ENCODE measurements at regions not wholly inside any gene's neighbourhood (a gene's known extent, or its start where the extent isn't known, plus 50 kb on each side); places are given as distances from the start of the nearest gene placed in this dataset.

- TF ChIP-seq ZBTB7A (IDR thresholded peaks at IDR 0.05; ENCODE audit: low read depth) (no peak), CREB1 (IDR thresholded peaks at IDR 0.05; ENCODE audit: low read depth) (no peak), CEBPB (IDR thresholded peaks at IDR 0.05) (no peak), EGR1 (IDR thresholded peaks at IDR 0.05) (no peak), USF1 (IDR thresholded peaks at IDR 0.05) (no peak), FOXM1 (IDR thresholded peaks at IDR 0.05; ENCODE audit: borderline replicate concordance, low read depth) (no peak), EP300 (IDR thresholded peaks at IDR 0.05; ENCODE audit: borderline replicate concordance) (no peak), MAX (IDR thresholded peaks at IDR 0.05) (no peak), RAD21 (IDR thresholded peaks at IDR 0.05; ENCODE audit: low read depth) (no peak), TEAD4 (IDR thresholded peaks at IDR 0.05) (no peak)
Observed at GRCh38 chr3:76631251-76631650, 408.6 kb upstream of the ROBO2 start.

GRCh38 chr3:76638006-76638405 is 401.9 kb upstream of the ROBO2 start:
- TF ChIP-seq TEAD4 (IDR thresholded peaks at IDR 0.05) (no peak), NFIC (IDR thresholded peaks at IDR 0.05) (no peak), TAF1 (IDR thresholded peaks at IDR 0.05; ENCODE audit: low read depth) (no peak), CREB1 (IDR thresholded peaks at IDR 0.05; ENCODE audit: low read depth) (no peak), FOXM1 (IDR thresholded peaks at IDR 0.05; ENCODE audit: borderline replicate concordance, low read depth) (no peak), MAX (IDR thresholded peaks at IDR 0.05) (no peak), EGR1 (IDR thresholded peaks at IDR 0.05) (no peak), EP300 (IDR thresholded peaks at IDR 0.05; ENCODE audit: borderline replicate concordance) (no peak), CEBPB (IDR thresholded peaks at IDR 0.05) (no peak), YY1 (IDR thresholded peaks at IDR 0.05; ENCODE audit: low read depth) (no peak), RAD21 (IDR thresholded peaks at IDR 0.05; ENCODE audit: low read depth) (no peak), USF1 (IDR thresholded peaks at IDR 0.05) (no peak)

GRCh38 chr3:76643623-76644304 is 396.1 kb upstream of the ROBO2 start:
- TF ChIP-seq MAX (IDR thresholded peaks at IDR 0.05): no peak
- TF ChIP-seq TAF1 (IDR thresholded peaks at IDR 0.05; ENCODE audit: low read depth): no peak
- no peak for TF ChIP-seq EGR1 (IDR thresholded peaks at IDR 0.05)
- no peak for TF ChIP-seq REST (IDR thresholded peaks at IDR 0.05; ENCODE audit: low read depth)
- no peak for TF ChIP-seq USF1 (IDR thresholded peaks at IDR 0.05)
- TF ChIP-seq EP300 (IDR thresholded peaks at IDR 0.05; ENCODE audit: borderline replicate concordance): no peak
- no peak for TF ChIP-seq ZBTB7A (IDR thresholded peaks at IDR 0.05; ENCODE audit: low read depth)
- no peak for TF ChIP-seq NFIC (IDR thresholded peaks at IDR 0.05)
- TF ChIP-seq TEAD4 (IDR thresholded peaks at IDR 0.05): no peak
- TF ChIP-seq CREB1 (IDR thresholded peaks at IDR 0.05; ENCODE audit: low read depth): no peak
- no peak for TF ChIP-seq CEBPB (IDR thresholded peaks at IDR 0.05)
- TF ChIP-seq RAD21 (IDR thresholded peaks at IDR 0.05; ENCODE audit: low read depth): no peak
- TF ChIP-seq YY1 (IDR thresholded peaks at IDR 0.05; ENCODE audit: low read depth): no peak
- no peak for TF ChIP-seq FOXM1 (IDR thresholded peaks at IDR 0.05; ENCODE audit: borderline replicate concordance, low read depth)
- no peak for TF ChIP-seq TCF12 (IDR thresholded peaks at IDR 0.05; ENCODE audit: low read depth)

GRCh38 chr3:76644305-76644675 is 395.6 kb upstream of the ROBO2 start:
- TF ChIP-seq REST (IDR thresholded peaks at IDR 0.05; ENCODE audit: low read depth) (no peak), CREB1 (IDR thresholded peaks at IDR 0.05; ENCODE audit: low read depth) (no peak), EP300 (IDR thresholded peaks at IDR 0.05; ENCODE audit: borderline replicate concordance) (no peak), EGR1 (IDR thresholded peaks at IDR 0.05) (no peak), FOXM1 (IDR thresholded peaks at IDR 0.05; ENCODE audit: borderline replicate concordance, low read depth) (no peak), CEBPB (IDR thresholded peaks at IDR 0.05) (no peak), RAD21 (IDR thresholded peaks at IDR 0.05; ENCODE audit: low read depth) (no peak), TCF12 (IDR thresholded peaks at IDR 0.05; ENCODE audit: low read depth) (no peak), ZBTB7A (IDR thresholded peaks at IDR 0.05; ENCODE audit: low read depth) (no peak), TEAD4 (IDR thresholded peaks at IDR 0.05) (no peak), TAF1 (IDR thresholded peaks at IDR 0.05; ENCODE audit: low read depth) (no peak), MAX (IDR thresholded peaks at IDR 0.05) (no peak), NFIC (IDR thresholded peaks at IDR 0.05) (no peak), YY1 (IDR thresholded peaks at IDR 0.05; ENCODE audit: low read depth) (no peak)
